ENCODE measurements at regions not wholly inside any gene's neighbourhood (a gene's known extent, or its start where the extent isn't known, plus 50 kb on each side); places are given as distances from the start of the nearest gene placed in this dataset.

DNA sequence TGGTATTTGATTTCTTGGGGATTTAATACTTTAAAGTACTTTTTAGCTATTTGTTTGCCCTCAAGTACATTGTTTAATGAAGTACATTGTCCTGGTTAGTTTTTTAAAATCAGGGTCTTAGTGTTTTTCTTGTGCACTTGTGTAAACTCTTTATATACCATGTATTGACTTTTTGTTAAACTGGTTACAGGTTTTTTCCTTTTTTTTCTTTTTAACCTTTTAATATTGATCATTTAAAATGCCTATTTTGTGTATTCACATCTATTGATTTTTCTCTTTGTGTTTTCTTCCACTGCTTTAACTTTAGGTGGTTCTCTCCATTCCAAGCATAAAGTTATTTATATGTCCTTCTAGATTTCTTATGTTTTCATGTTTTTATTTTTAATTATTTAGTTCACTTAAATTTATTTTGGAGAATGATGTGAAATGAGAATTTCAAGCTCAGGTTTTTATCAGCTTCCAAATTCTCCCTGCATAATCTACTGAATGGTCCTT lies 84.5 kb upstream of the MYCN start:
- H3K9ac ChIP-seq (ENCODE audit: low read depth in 1 of 3, low read length in 3 of 3), result no peak overlapping the region
- H3K36me3 ChIP-seq (ENCODE audit: control insufficient read depth in 3 of 3, insufficient read depth in 3 of 3, low read length in 3 of 3), result no peaks in the 10 kb centered on the region
- H3K27ac ChIP-seq (ENCODE audit: low read depth, low read length), result no peak overlapping the region
- no peaks in the 10 kb centered on the region for H3K27me3 ChIP-seq (ENCODE audit: control insufficient read depth in 3 of 3, insufficient read depth in 3 of 3, low read length in 3 of 3)
- no peaks in the 10 kb centered on the region for H3K9me3 ChIP-seq (ENCODE audit: control insufficient read depth in 3 of 3, low read length in 3 of 3)
- no peaks in the 10 kb centered on the region for H3K4me1 ChIP-seq (ENCODE audit: control insufficient read depth in 3 of 3, insufficient read depth in 3 of 3, low read length in 3 of 3)
- H3K4me3 ChIP-seq (ENCODE audit: low read length in 3 of 3), result no peak overlapping the region

- Histone ChIP-seq H3K9ac (ENCODE audit: low read depth in 1 of 3, low read length in 3 of 3) (no peak overlapping the region), H3K4me1 (ENCODE audit: control insufficient read depth in 3 of 3, insufficient read depth in 3 of 3, low read length in 3 of 3) (no peaks in the 10 kb centered on the region), H3K27ac (ENCODE audit: low read depth, low read length) (no peak overlapping the region), H3K36me3 (ENCODE audit: control insufficient read depth in 3 of 3, insufficient read depth in 3 of 3, low read length in 3 of 3) (no peaks in the 10 kb centered on the region), H3K4me3 (ENCODE audit: low read length in 3 of 3) (no peak overlapping the region), H3K9me3 (ENCODE audit: control insufficient read depth in 3 of 3, low read length in 3 of 3) (no peaks in the 10 kb centered on the region), H3K27me3 (ENCODE audit: control insufficient read depth in 3 of 3, insufficient read depth in 3 of 3, low read length in 3 of 3) (no peaks in the 10 kb centered on the region)
Measured at GRCh38 chr2:15856318-15856717, 84.0 kb upstream of the MYCN start.

GRCh38 chr2:15858466-15858865 lies 81.9 kb upstream of the MYCN start:
- no peaks in the 10 kb centered on the region for H3K4me1 ChIP-seq (ENCODE audit: control insufficient read depth in 3 of 3, insufficient read depth in 3 of 3, low read length in 3 of 3)
- no peak overlapping the region for H3K27ac ChIP-seq (ENCODE audit: low read depth, low read length)
- no peaks in the 10 kb centered on the region for H3K9me3 ChIP-seq (ENCODE audit: control insufficient read depth in 3 of 3, low read length in 3 of 3)
- no peak overlapping the region for H3K9ac ChIP-seq (ENCODE audit: low read depth in 1 of 3, low read length in 3 of 3)
- no peak overlapping the region for H3K4me3 ChIP-seq (ENCODE audit: low read length in 3 of 3)
- no peaks in the 10 kb centered on the region for H3K36me3 ChIP-seq (ENCODE audit: control insufficient read depth in 3 of 3, insufficient read depth in 3 of 3, low read length in 3 of 3)
- peaks cover 0 to 2% (median 0%) of the 10 kb centered on the region in 3 donors for H3K27me3 ChIP-seq (ENCODE audit: control insufficient read depth in 3 of 3, insufficient read depth in 3 of 3, low read length in 3 of 3)

- Histone ChIP-seq H3K27me3 (ENCODE audit: control insufficient read depth in 3 of 3, insufficient read depth in 3 of 3, low read length in 3 of 3) (peaks cover 0 to 2% (median 0%) of the 10 kb centered on the region in 3 donors), H3K4me1 (ENCODE audit: control insufficient read depth in 3 of 3, insufficient read depth in 3 of 3, low read length in 3 of 3) (no peaks in the 10 kb centered on the region), H3K9me3 (ENCODE audit: control insufficient read depth in 3 of 3, low read length in 3 of 3) (no peaks in the 10 kb centered on the region), H3K36me3 (ENCODE audit: control insufficient read depth in 3 of 3, insufficient read depth in 3 of 3, low read length in 3 of 3) (no peaks in the 10 kb centered on the region), H3K27ac (ENCODE audit: low read depth, low read length) (no peak overlapping the region), H3K4me3 (ENCODE audit: low read length in 3 of 3) (no peak overlapping the region), H3K9ac (ENCODE audit: low read depth in 1 of 3, low read length in 3 of 3) (no peak overlapping the region)
Measured at GRCh38 chr2:15860051-15860663, 80.2 kb upstream of the MYCN start.

DNA sequence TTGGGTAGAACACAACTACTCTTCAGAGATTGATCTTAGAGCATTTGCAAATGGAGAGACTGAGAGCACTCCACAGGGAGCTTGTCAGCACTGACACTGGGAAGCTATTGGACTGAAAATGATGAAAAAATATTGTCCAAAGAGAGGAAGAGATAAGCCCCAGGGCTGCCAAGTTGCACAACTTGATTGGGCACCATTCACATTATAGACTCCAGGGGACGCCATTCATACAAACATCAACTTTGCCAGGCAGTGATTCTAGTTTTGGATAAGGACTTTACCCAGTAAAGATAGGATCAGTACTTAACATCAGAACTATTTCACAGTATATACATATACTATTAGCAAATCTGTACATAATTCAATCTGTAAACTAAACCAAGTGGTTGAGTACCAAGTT lies 79.6 kb upstream of the MYCN start:
- no peak overlapping the region for H3K27ac ChIP-seq (ENCODE audit: low read depth, low read length)
- no peaks in the 10 kb centered on the region for H3K4me1 ChIP-seq (ENCODE audit: control insufficient read depth in 3 of 3, insufficient read depth in 3 of 3, low read length in 3 of 3)
- H3K9ac ChIP-seq (ENCODE audit: low read depth in 1 of 3, low read length in 3 of 3), result no peak overlapping the region
- no peaks in the 10 kb centered on the region for H3K9me3 ChIP-seq (ENCODE audit: control insufficient read depth in 3 of 3, low read length in 3 of 3)
- H3K4me3 ChIP-seq (ENCODE audit: low read length in 3 of 3), result no peak overlapping the region
- H3K36me3 ChIP-seq (ENCODE audit: control insufficient read depth in 3 of 3, insufficient read depth in 3 of 3, low read length in 3 of 3), result no peaks in the 10 kb centered on the region
- H3K27me3 ChIP-seq (ENCODE audit: control insufficient read depth in 3 of 3, insufficient read depth in 3 of 3, low read length in 3 of 3), result peaks cover 0 to 2% (median 0%) of the 10 kb centered on the region in 3 donors

DNA sequence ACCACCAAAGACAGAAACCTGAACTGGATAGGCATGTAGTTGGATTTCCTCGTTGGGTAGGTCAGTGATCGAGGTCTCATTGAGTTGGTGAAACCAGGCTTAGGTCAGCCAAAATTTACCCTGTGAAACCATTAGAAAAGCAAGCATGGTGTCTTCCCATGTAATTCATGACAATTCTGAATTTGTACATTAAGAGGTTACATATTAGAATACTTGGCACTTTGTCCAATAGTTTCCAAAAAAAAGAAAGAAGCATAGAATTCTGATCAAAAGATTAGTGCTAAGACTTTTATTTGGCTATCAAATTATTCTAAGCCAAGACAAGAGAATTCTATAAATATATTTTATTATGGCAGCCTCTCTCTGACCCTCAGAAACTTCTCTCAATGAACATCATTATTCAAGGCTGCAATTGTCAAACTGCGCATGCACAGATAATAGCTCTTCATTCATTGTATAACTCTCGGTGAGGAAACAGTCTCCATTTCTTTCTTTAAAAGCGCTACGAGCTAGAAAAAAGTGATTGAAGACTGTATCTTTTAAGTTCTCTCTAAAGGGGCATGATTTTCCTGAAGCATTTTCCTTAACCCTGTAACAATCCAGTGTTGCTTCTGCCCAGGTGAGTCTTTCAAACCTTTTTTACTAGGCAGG lies 79.1 kb upstream of the MYCN start:
- H3K36me3 ChIP-seq (ENCODE audit: control insufficient read depth in 3 of 3, insufficient read depth in 3 of 3, low read length in 3 of 3), result no peaks in the 10 kb centered on the region
- no peaks in the 10 kb centered on the region for H3K4me1 ChIP-seq (ENCODE audit: control insufficient read depth in 3 of 3, insufficient read depth in 3 of 3, low read length in 3 of 3)
- H3K9me3 ChIP-seq (ENCODE audit: control insufficient read depth in 3 of 3, low read length in 3 of 3), result no peaks in the 10 kb centered on the region
- H3K9ac ChIP-seq (ENCODE audit: low read depth in 1 of 3, low read length in 3 of 3), result no peak overlapping the region
- H3K27ac ChIP-seq (ENCODE audit: low read depth, low read length), result no peak overlapping the region
- peaks cover 0 to 2% (median 0%) of the 10 kb centered on the region in 3 donors for H3K27me3 ChIP-seq (ENCODE audit: control insufficient read depth in 3 of 3, insufficient read depth in 3 of 3, low read length in 3 of 3)
- H3K4me3 ChIP-seq (ENCODE audit: low read length in 3 of 3), result no peak overlapping the region

GRCh38 chr2:15861898-15862297 lies 78.5 kb upstream of the MYCN start:
- Histone ChIP-seq H3K27ac (ENCODE audit: low read depth, low read length) (no peak overlapping the region), H3K9me3 (ENCODE audit: control insufficient read depth in 3 of 3, low read length in 3 of 3) (no peaks in the 10 kb centered on the region), H3K36me3 (ENCODE audit: control insufficient read depth in 3 of 3, insufficient read depth in 3 of 3, low read length in 3 of 3) (no peaks in the 10 kb centered on the region), H3K4me1 (ENCODE audit: control insufficient read depth in 3 of 3, insufficient read depth in 3 of 3, low read length in 3 of 3) (no peaks in the 10 kb centered on the region), H3K9ac (ENCODE audit: low read depth in 1 of 3, low read length in 3 of 3) (no peak overlapping the region), H3K27me3 (ENCODE audit: control insufficient read depth in 3 of 3, insufficient read depth in 3 of 3, low read length in 3 of 3) (peaks cover 0 to 2% (median 0%) of the 10 kb centered on the region in 3 donors), H3K4me3 (ENCODE audit: low read length in 3 of 3) (no peak overlapping the region)

DNA sequence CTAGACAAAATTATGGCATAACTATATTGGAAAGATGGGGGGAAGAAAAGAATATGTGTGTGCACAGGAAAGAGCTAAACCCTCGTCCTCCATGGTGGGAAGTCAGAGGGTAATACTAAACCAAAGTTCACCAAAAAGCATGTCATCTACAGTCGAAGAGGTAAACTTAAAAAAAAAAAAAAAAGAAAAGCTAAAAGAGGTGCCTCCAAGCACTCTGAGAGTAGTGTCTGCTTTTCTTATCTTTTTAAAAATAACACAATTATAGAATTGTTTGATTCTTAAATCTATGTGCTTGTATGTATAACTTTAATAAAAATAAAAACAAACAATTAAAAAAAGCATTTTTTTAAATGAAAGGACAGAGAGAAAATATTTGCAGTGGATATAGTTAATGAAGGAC lies 77.3 kb upstream of the MYCN start:
- H3K4me3 ChIP-seq (ENCODE audit: low read length in 3 of 3), result no peak overlapping the region
- no peaks in the 10 kb centered on the region for H3K4me1 ChIP-seq (ENCODE audit: control insufficient read depth in 3 of 3, insufficient read depth in 3 of 3, low read length in 3 of 3)
- no peak overlapping the region for H3K27ac ChIP-seq (ENCODE audit: low read depth, low read length)

DNA sequence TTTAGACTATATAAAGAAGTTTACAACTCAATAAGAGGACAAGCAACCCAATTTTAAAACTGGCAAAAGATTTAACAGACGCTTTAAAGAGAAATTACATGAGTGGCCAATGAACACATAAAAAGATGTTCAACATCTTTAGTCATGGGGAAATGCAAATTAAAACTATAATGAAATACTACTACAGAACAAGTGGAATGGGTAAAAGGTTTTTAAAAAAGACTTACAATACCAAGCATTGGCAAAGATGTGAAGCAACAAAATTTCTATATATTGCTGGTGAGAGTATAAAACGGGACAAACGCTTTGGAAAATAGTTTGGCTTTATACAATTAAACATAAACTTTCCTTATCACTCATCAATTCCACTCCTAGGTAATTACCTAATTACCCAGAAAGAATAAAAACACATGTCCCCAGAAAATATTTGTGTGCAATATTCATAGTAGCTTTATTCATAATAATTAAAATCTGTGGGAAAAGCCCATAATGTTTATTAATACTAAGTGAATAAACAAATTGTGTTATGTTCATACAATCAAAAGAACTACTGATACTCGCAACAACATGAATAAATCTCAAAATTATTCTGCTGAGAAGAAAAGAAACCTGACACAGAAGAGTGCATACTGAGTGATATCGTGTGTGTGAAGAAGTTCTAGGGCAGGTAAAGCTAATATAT lies 76.7 kb upstream of the MYCN start:
- peaks cover 0 to 2% (median 0%) of the 10 kb centered on the region in 3 donors for H3K27me3 ChIP-seq (ENCODE audit: control insufficient read depth in 3 of 3, insufficient read depth in 3 of 3, low read length in 3 of 3)
- no peaks in the 10 kb centered on the region for H3K9me3 ChIP-seq (ENCODE audit: control insufficient read depth in 3 of 3, low read length in 3 of 3)
- H3K4me1 ChIP-seq (ENCODE audit: control insufficient read depth in 3 of 3, insufficient read depth in 3 of 3, low read length in 3 of 3), result no peaks in the 10 kb centered on the region
- H3K27ac ChIP-seq (ENCODE audit: low read depth, low read length), result no peak overlapping the region
- no peak overlapping the region for H3K9ac ChIP-seq (ENCODE audit: low read depth in 1 of 3, low read length in 3 of 3)
- no peaks in the 10 kb centered on the region for H3K36me3 ChIP-seq (ENCODE audit: control insufficient read depth in 3 of 3, insufficient read depth in 3 of 3, low read length in 3 of 3)
- H3K4me3 ChIP-seq (ENCODE audit: low read length in 3 of 3), result no peak overlapping the region

More for the DNA sequence above, 77.3 kb upstream of the MYCN start:
- no peak overlapping the region for H3K9ac ChIP-seq (ENCODE audit: low read depth in 1 of 3, low read length in 3 of 3)
- H3K27me3 ChIP-seq (ENCODE audit: control insufficient read depth in 3 of 3, insufficient read depth in 3 of 3, low read length in 3 of 3), result peaks cover 0 to 2% (median 0%) of the 10 kb centered on the region in 3 donors
- no peaks in the 10 kb centered on the region for H3K9me3 ChIP-seq (ENCODE audit: control insufficient read depth in 3 of 3, low read length in 3 of 3)
- H3K36me3 ChIP-seq (ENCODE audit: control insufficient read depth in 3 of 3, insufficient read depth in 3 of 3, low read length in 3 of 3), result no peaks in the 10 kb centered on the region

DNA sequence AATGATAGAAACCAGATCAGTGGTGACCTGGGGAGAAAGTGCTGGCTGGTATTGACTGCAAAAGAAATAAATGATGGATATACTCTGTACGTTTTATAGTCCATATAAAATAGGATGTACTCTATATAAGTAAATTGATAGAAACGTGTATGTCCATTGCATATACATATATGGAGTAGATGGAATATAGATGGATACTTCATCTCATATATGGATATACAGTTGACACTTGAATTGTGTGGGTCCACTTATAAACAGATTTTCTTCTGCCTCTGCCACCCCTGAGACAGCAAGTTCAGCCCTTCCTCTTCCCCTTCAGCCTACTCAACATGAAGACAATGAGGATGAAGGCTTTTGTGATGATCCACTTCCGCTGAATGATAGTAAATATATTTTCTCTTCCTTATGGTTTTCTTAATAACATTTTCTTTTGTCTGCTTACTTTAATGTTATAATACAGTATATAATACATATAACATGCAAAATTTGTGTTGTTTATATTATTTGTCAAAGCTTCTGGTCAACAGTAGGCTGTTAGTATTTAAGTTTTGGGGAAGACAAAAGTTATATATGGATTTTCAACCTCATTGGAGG lies 76.1 kb upstream of the MYCN start:
- peaks cover 0 to 2% (median 0%) of the 10 kb centered on the region in 3 donors for H3K27me3 ChIP-seq (ENCODE audit: control insufficient read depth in 3 of 3, insufficient read depth in 3 of 3, low read length in 3 of 3)
- H3K27ac ChIP-seq (ENCODE audit: low read depth, low read length), result no peak overlapping the region
- no peak overlapping the region for H3K9ac ChIP-seq (ENCODE audit: low read depth in 1 of 3, low read length in 3 of 3)
- H3K4me1 ChIP-seq (ENCODE audit: control insufficient read depth in 3 of 3, insufficient read depth in 3 of 3, low read length in 3 of 3), result no peaks in the 10 kb centered on the region
- no peaks in the 10 kb centered on the region for H3K9me3 ChIP-seq (ENCODE audit: control insufficient read depth in 3 of 3, low read length in 3 of 3)
- no peaks in the 10 kb centered on the region for H3K36me3 ChIP-seq (ENCODE audit: control insufficient read depth in 3 of 3, insufficient read depth in 3 of 3, low read length in 3 of 3)
- no peak overlapping the region for H3K4me3 ChIP-seq (ENCODE audit: low read length in 3 of 3)
